Liver (tissue), 8 donors: ENCODE measurements at regions not wholly inside any gene's neighbourhood (a gene's known extent, or its start where the extent isn't known, plus 50 kb on each side); places are given as distances from the start of the nearest gene placed in this dataset.

Experiments used
- DNase-seq: peaks from one replicate; pipeline ENCODE4 v3.0.0-alpha.2; 2017; ENCODE audit warnings: low spot score
- H3K27ac ChIP-seq, 2 donors: one replicate each; pipeline ENCODE4 v1.7.0; 2013; ENCODE audit warnings: inconsistent platforms in 2 of 2, low read length in 2 of 2, control low read depth in 1 of 2, low read depth in 1 of 2, mild to moderate bottlenecking in 1 of 2
- H3K27me3 ChIP-seq, 4 donors: one replicate each; pipeline versions ENCODE4 v1.6.1 to v1.7.0; 2013; ENCODE audit warnings: low read length in 3 of 4, inconsistent platforms in 1 of 4, mild to moderate bottlenecking in 1 of 4, moderate library complexity in 1 of 4; ENCODE audit not compliant: control insufficient read depth in 4 of 4, insufficient read depth in 4 of 4
- H3K36me3 ChIP-seq, 4 donors: one replicate each; pipeline versions ENCODE4 v1.6.1 to v1.7.0; 2013; ENCODE audit warnings: low read length in 3 of 4, mild to moderate bottlenecking in 3 of 4, low read depth in 1 of 4, moderate library complexity in 1 of 4; ENCODE audit not compliant: control insufficient read depth in 4 of 4, insufficient read depth in 3 of 4
- H3K4me1 ChIP-seq, 4 donors: one replicate each; pipeline versions ENCODE4 v1.6.1 to v1.7.0; 2013; ENCODE audit warnings: low read length in 3 of 4, mild to moderate bottlenecking in 3 of 4, moderate library complexity in 1 of 4; ENCODE audit not compliant: control insufficient read depth in 4 of 4, insufficient read depth in 4 of 4
- H3K4me3 ChIP-seq, 3 donors: one replicate each; pipeline versions ENCODE4 v1.6.1 to v1.7.0; 2013; ENCODE audit warnings: low read length in 3 of 3, control low read depth in 1 of 3, low read depth in 1 of 3, mild to moderate bottlenecking in 1 of 3
- H3K9ac ChIP-seq, 2 donors: one replicate each; pipeline ENCODE4 v1.7.0; 2013; ENCODE audit warnings: low read length in 2 of 2, mild to moderate bottlenecking in 2 of 2, moderate library complexity in 2 of 2, control low read depth in 1 of 2, low read depth in 1 of 2
- H3K9me3 ChIP-seq, 4 donors: one replicate each; pipeline versions ENCODE4 v1.6.1 to v1.7.0; 2013; ENCODE audit warnings: low read length in 3 of 4; ENCODE audit not compliant: control insufficient read depth in 4 of 4
- ATF3 ChIP-seq: IDR thresholded peaks from 2 replicates; pipeline ENCODE4 v1.6.1; 2016; ENCODE audit warnings: antibody characterized with exemption
- CTCF ChIP-seq: fragments of 150-350 bp; IDR thresholded peaks from 2 replicates; pipeline ENCODE4 v1.5.1; 2017; ENCODE audit warnings: improper control_type of control experiment, low read depth, low read length; ENCODE audit not compliant: missing input control
- EGR1 ChIP-seq, 2 donors: IDR thresholded peaks; 2 replicates each; pipeline ENCODE4 v1.6.1; 2016 to 2018; ENCODE audit warnings: antibody characterized with exemption in 2 of 2, low read depth in 2 of 2
- FOXA1 ChIP-seq: IDR thresholded peaks from 2 replicates; pipeline ENCODE4 v1.6.1; 2016; ENCODE audit warnings: antibody characterized with exemption
- FOXA2 ChIP-seq: IDR thresholded peaks from 2 replicates; pipeline ENCODE4 v1.6.1; 2016; ENCODE audit warnings: antibody characterized with exemption
- GABPA ChIP-seq, 2 donors: IDR thresholded peaks in 1 of 2; conservative IDR thresholded peaks in 1 of 2; 2 replicates each; pipeline ENCODE4 v1.6.1; 2016; ENCODE audit warnings: antibody characterized with exemption in 2 of 2, mild to moderate bottlenecking in 1 of 2, moderate library complexity in 1 of 2
- HNF4A ChIP-seq, 2 donors: conservative IDR thresholded peaks; 2 replicates each; pipeline ENCODE4 v1.6.1; 2016; ENCODE audit warnings: antibody characterized with exemption in 2 of 2, mild to moderate bottlenecking in 2 of 2
- HNF4G ChIP-seq: IDR thresholded peaks from 2 replicates; pipeline ENCODE4 v1.6.1; 2016; ENCODE audit warnings: antibody characterized with exemption
- JUND ChIP-seq, 2 donors: IDR thresholded peaks; 2 replicates each; pipeline ENCODE4 v1.6.1; 2016; ENCODE audit warnings: antibody characterized with exemption in 2 of 2
- MAX ChIP-seq: IDR thresholded peaks from 2 replicates; pipeline ENCODE4 v1.6.1; 2016; ENCODE audit warnings: antibody characterized with exemption
- NR2F2 ChIP-seq: IDR thresholded peaks from 2 replicates; pipeline ENCODE4 v1.6.1; 2016; ENCODE audit warnings: antibody characterized with exemption
- RAD21 ChIP-seq, 2 donors: IDR thresholded peaks; 2 replicates each; pipeline ENCODE4 v1.6.1; 2016; ENCODE audit warnings: antibody characterized with exemption in 2 of 2, mild to moderate bottlenecking in 2 of 2
- RXRA ChIP-seq, 2 donors: IDR thresholded peaks; 2 replicates each; pipeline ENCODE4 v1.6.1; 2017 to 2018; ENCODE audit warnings: antibody characterized with exemption in 2 of 2, mild to moderate bottlenecking in 1 of 2
- SP1 ChIP-seq: IDR thresholded peaks from 2 replicates; pipeline ENCODE4 v1.6.1; 2018; ENCODE audit warnings: antibody characterized with exemption, mild to moderate bottlenecking
- TAF1 ChIP-seq: conservative IDR thresholded peaks from 2 replicates; pipeline ENCODE4 v1.6.1; 2016; ENCODE audit warnings: antibody characterized with exemption, mild to moderate bottlenecking
- YY1 ChIP-seq: IDR thresholded peaks from 2 replicates; pipeline ENCODE4 v1.6.1; 2016; ENCODE audit warnings: antibody characterized with exemption, mild to moderate bottlenecking
- ZBTB33 ChIP-seq: IDR thresholded peaks from 2 replicates; pipeline ENCODE4 v1.6.1; 2016; ENCODE audit warnings: antibody characterized with exemption
- WGBS: extraction: QIAGEN DNeasy Blood & Tissue Kit; methylation state at CpG from one replicate; pipeline ENCODE4 v1.1.7; 2013; 5-methylcytosine and 5-hydroxymethylcytosine counted together
- TF ChIP-seq, protein P1 (sequence below): IDR thresholded peaks from 2 replicates; pipeline ENCODE4 v1.6.1; 2016; ENCODE audit warnings: antibody characterized with exemption, mild to moderate bottlenecking
- donor health status: healthy.
- donor health status: healthy.
- donor health status: healthy.
- donor health status: healthy.
- donor health status: healthy.

- Histone ChIP-seq H3K9me3 (no peaks in the 10 kb centered on the region), H3K4me1 (no peaks in the 10 kb centered on the region), H3K9ac (no peak overlapping the region), H3K27ac (no peak overlapping the region), H3K36me3 (no peaks in the 10 kb centered on the region), H3K27me3 (peaks cover 0 to 2% (median 0%) of the 10 kb centered on the region in 4 donors), H3K4me3 (no peak overlapping the region)
- 88% methylated on average over 8 of the region's 8 CpGs for WGBS
- TF ChIP-seq RAD21 (IDR thresholded peaks at IDR 0.05) (no peak), TAF1 (no peak), ATF3 (no peak), YY1 (no peak), MAX (no peak), JUND (IDR thresholded peaks at IDR 0.05) (no peak), GABPA (IDR thresholded peaks at IDR 0.05 in 1 of 2, conservative IDR thresholded peaks at IDR 0.05 in 1 of 2) (no peak), HNF4G (no peak), SP1 (no peak), ZBTB33 (no peak), RXRA (IDR thresholded peaks at IDR 0.05) (no peak), NR2F2 (no peak), EGR1 (IDR thresholded peaks at IDR 0.05; ENCODE audit: low read depth in 2 of 2) (no peak), FOXA1 (no peak), FOXA2 (no peak), HNF4A (conservative IDR thresholded peaks at IDR 0.05) (no peak), CTCF (no peak)
- TF ChIP-seq, protein P1, sequence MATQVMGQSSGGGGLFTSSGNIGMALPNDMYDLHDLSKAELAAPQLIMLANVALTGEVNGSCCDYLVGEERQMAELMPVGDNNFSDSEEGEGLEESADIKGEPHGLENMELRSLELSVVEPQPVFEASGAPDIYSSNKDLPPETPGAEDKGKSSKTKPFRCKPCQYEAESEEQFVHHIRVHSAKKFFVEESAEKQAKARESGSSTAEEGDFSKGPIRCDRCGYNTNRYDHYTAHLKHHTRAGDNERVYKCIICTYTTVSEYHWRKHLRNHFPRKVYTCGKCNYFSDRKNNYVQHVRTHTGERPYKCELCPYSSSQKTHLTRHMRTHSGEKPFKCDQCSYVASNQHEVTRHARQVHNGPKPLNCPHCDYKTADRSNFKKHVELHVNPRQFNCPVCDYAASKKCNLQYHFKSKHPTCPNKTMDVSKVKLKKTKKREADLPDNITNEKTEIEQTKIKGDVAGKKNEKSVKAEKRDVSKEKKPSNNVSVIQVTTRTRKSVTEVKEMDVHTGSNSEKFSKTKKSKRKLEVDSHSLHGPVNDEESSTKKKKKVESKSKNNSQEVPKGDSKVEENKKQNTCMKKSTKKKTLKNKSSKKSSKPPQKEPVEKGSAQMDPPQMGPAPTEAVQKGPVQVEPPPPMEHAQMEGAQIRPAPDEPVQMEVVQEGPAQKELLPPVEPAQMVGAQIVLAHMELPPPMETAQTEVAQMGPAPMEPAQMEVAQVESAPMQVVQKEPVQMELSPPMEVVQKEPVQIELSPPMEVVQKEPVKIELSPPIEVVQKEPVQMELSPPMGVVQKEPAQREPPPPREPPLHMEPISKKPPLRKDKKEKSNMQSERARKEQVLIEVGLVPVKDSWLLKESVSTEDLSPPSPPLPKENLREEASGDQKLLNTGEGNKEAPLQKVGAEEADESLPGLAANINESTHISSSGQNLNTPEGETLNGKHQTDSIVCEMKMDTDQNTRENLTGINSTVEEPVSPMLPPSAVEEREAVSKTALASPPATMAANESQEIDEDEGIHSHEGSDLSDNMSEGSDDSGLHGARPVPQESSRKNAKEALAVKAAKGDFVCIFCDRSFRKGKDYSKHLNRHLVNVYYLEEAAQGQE: no peak
- DNase-seq: no peak
These were observed 1377.3 kb downstream of the TBC1D22A start for GRCh38 chr22:48139776-48140175.
